ENCODE measurements at regions not wholly inside any gene's neighbourhood (a gene's known extent, or its start where the extent isn't known, plus 50 kb on each side); places are given as distances from the start of the nearest gene placed in this dataset.

DNA sequence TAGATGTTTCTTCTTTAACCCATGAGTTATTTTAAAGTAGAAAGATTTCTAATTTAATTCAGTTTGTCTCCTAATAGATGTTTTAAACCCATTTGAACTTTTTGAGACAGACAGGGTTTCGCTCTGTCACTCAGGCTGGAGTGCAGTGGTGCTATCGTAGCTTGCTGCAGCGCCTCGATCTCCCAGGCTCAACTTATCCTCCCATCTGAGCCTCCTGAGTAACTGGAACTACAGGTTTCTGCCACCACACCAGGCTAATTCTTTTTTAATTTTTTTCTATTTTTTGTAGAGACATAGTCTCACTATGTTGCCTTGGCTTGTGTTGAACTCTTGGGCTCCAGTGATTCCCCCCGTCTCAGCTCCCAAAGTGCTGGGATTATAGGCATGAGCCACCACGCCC is 53.0 kb upstream of the RAB18 start:
- DNase-seq (ENCODE audit: low read depth in 3 of 3): no peak

DNA sequence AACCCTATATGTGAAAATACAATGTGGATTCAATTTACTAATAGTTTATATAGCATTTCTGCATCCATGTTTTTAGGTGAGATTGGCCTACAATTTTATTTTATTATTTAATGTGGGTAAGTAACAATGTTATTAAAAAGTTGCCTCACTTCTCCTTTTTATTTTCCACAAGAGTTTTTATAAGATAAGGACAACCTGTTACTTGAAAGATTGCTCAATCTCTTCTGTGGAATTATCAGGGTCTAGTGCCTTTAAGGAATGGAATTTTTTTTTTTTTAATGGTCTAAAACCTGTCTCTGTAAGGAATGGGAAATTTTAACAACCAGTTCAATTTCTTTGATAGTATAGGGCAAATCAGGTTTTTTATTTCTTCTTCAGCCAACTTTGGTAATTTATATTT is 53.9 kb upstream of the RAB18 start:
- no peak for DNase-seq (ENCODE audit: low read depth in 3 of 3)

GRCh38 chr10:27449571-27449970 is 54.5 kb upstream of the RAB18 start:
- no peak for DNase-seq (ENCODE audit: low read depth in 3 of 3)

DNA sequence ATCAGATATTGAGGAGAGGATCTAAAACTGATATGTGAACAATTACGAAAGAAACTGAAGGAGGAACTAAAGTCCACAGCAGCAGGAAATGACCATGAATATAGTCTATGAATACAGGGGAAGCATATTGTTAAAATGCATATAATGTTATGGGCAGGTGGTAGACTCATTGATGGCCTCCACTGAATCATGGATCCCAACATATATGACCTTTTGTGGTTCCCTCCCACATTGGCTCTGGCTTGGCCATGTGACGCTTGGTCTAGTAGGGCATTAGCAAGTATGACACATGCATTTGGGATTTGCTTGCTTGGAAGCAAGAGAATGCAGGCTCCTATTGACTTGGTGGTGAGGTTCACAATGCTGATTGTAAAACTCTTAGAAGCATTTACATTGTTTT is 55.2 kb upstream of the RAB18 start:
- DNase-seq (ENCODE audit: low read depth in 3 of 3): no peak

GRCh38 chr10:27447540-27447939 is 56.6 kb upstream of the RAB18 start:
- no peak for DNase-seq (ENCODE audit: low read depth in 3 of 3)

DNA sequence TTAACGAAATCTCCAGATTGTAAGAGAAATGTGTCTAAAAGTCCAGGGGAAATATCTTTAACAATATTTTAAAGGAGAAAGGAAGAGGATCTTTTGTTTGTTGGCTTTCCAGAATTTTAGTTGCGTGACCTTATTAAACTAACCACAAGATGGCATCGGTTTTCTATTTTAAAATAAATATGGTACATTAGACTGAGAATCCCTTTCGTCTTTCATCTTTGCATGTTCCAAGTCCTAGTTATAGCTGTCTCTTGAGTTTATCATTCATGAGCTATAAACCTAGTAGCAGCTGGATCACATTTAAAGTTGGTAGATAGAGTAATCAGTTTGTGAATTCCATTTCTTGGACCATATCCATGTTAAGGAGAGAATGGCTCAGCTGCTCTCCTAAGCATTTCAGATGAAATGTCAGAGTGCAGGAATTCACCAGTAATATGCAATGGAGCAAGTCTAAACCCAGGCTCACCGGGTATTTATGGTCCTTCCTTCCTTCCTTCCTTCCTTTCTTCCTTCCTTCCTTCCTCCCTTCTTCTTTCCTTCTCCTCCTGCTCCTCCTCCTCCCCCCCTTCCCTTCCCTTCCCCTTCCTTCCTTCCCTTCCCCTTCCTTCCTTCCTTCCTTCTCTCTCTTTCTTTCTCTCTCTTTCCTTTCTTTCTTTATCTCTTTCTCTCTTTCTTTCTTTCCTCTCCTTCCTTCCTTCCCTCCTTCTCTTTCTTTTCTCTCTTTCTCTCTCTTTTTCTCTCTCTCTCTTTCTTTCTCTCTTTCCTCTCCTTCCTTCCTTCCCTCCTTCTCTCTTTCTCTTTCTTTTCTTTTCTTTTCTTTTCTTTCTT is 57.8 kb upstream of the RAB18 start:
- no peak for DNase-seq (ENCODE audit: low read depth in 3 of 3)

GRCh38 chr10:27445070-27445469 is 59.0 kb upstream of the RAB18 start:
- no peak for DNase-seq (ENCODE audit: low read depth in 3 of 3)

- no peak for DNase-seq (ENCODE audit: low read depth in 3 of 3)
Observed at GRCh38 chr10:27440478-27440877, 63.6 kb upstream of the RAB18 start.

DNA sequence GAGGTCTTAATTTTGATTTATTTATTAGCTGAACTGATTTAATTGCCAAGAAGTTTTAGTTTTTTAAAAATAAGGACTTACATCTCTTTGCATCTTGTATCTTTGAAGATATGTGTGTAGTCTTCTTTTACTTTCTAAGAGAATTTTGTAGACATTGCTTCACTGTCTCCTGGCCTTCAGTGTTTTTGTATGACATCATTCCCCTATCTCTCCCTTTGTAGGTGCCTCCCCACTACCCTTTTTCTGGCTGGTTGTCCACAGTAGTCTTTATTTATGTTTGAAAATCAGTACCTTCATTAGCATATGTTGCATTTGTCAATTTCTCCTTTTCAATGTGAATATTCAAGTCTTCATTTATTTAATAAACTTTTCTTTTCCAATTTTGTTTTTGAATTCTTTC is 64.1 kb upstream of the RAB18 start:
- DNase-seq (ENCODE audit: low read depth in 3 of 3): no peak

GRCh38 chr10:27439101-27439500 is 65.0 kb upstream of the RAB18 start:
- no peak for DNase-seq (ENCODE audit: low read depth in 3 of 3)

DNA sequence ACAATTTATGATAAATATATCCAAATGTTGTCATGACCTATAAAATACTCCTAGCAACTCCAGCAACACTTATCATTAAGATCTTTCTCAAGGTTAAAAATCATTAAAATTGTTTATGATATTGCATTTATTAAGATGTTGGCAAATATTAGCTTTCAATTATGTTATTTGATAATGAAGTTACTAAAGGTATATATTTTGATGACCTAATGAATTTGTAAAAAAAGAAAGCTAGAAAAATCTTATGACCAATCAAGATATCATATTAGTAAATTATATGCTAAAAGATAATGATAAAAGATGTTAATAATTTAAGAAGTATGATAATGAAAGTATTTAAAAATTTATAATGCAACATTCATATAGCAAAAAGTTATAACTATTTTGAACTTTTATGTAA is 66.3 kb upstream of the RAB18 start:
- no peak for DNase-seq (ENCODE audit: low read depth in 3 of 3)

DNA sequence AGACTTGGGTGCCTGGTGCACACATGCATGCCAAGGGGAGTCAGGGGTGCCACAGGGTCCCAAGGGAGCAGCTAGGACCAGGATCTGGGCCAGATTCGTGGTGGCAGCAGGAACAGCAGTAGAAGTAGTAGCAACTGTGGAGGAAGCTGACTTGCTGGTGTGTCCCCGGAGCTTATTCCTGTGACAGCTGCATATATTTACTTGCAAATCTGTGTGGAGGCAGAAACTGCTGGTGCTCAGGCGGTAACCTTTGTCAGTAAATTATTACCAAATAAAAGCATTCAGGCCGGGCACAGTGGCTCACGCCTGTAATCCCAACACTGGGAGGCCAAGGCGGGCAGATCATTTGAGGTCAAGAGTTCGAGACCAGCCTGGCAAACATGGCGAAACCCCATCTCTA is 67.4 kb upstream of the RAB18 start:
- no peak for DNase-seq (ENCODE audit: low read depth in 3 of 3)

- DNase-seq (ENCODE audit: low read depth in 3 of 3): no peak
Observed at GRCh38 chr10:27433976-27434375, 70.1 kb upstream of the RAB18 start.

DNA sequence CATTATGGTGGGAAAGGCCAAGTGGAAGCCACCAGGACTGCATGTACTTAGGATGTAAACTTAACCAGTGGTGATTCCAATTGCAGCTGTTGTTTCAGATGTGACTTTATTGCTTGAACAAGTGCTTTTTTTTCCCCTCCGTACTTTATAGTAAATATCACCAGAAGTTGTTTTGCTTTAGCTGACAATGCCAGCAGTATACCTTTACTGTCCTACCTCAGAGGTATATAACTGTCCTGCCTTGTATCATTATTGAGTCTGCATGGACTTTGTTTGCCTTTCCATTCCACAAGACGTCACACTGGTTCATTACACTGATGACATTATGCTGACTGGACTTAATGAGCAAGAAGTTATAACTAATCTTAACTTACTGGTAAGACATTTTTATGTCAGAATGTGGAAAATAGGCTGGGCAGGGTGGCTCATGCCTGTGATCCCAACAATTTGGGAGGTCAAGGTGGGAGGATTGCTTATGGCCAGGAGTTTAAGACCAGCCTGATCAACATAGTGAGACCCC is 77.1 kb upstream of the RAB18 start:
- DNase-seq (ENCODE audit: low read depth in 3 of 3): no peak

DNA sequence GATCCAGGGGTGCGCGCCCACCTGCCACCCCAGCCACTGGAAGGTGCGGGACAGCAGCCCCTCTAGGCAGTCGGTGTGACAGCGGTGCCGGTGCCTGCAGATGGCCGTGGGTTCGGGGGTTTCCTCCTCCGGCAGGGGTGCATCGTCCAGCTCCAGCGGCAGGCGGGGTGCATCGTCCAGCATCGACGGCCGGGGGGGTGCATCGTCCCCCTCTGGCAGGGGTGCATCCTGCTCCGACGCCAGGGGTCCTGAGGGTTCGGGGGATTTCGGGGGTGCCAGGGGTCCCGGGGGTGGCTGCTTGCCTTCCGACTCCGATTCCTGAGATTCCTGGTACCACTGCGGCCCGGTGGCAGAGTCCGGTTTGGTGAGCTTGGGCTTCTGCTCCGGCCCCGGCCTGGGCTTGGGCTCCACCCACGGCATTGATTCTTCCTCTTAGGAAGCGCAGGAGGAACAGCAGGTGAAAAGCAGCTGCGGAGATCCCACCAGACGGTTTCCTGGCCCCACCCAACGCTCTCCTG is 90.2 kb upstream of the RAB18 start:
- DNase-seq (ENCODE audit: low read depth in 3 of 3): no peak

- no peak for DNase-seq (ENCODE audit: low read depth in 3 of 3)
Observed at GRCh38 chr10:27413387-27413786, 90.7 kb upstream of the RAB18 start.

- DNase-seq (ENCODE audit: low read depth in 3 of 3): no peak
Observed at GRCh38 chr10:27410153-27410552, 94.0 kb upstream of the RAB18 start.

DNA sequence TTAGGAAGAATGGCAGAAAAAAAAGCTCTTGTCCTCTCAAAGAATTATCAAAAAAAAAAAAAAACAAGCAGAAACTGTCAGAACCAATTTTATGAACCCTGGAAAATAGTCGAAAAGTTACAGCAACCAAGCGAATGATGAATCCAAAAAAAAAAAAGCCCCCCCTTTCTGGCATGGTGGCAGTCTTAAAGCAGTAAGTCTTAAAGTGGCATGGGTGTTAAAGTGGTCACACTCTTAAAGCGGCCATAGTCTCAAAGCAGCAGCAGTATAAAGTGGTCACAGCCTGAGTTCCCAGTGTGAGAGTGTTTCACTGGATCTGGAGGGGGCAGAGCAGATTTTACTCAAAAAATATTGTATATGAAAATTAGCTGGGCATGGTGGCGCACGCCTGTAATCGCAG is 96.8 kb upstream of the RAB18 start:
- no peak for DNase-seq (ENCODE audit: low read depth in 3 of 3)

GRCh38 chr10:27399871-27400270 is 104.2 kb upstream of the RAB18 start:
- DNase-seq (ENCODE audit: low read depth in 3 of 3): no peak

DNA sequence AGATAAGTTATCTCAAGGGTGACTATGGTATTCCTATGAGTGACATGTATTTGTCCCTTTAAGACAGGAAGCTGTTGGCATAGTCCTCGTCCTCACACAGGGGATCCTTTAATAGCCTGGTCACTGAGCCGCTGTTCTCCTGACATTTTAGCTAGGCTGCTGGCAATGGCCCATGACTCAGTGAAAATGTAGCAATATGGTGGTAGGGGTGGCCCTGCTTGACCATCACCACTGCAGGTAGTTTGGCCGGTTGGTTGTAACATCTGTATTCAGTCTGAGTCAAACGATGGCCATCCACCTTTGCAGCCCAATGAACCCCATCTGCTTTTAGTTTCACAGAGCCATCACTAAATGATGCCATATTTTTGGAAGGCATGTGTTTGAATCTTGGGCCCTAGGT is 110.1 kb upstream of the RAB18 start:
- DNase-seq (ENCODE audit: low read depth in 3 of 3): no peak

DNA sequence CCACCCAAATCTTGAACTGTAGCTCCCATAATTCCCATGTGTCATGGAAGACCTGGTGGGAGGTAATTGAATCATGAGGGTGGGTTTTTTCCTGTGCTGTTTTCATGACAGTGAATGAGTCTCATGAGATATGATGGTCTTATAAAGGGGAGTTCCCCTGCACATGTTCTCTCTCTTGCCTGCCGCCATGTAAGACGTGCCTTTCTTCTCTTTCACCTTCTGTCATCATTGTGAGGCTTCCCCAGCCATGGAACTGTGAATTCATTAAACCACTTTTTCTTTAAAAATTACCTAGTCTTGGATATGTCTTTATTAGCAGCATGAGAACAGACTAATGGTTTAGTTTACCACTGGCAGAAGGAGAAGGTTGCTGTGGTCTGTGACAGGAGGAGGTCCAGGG is 111.5 kb upstream of the RAB18 start:
- no peak for DNase-seq (ENCODE audit: low read depth in 3 of 3)

- no peak for DNase-seq (ENCODE audit: low read depth in 3 of 3)
Observed at GRCh38 chr10:27391916-27392315, 112.2 kb upstream of the RAB18 start.

- no peak for DNase-seq (ENCODE audit: low read depth in 3 of 3)
Observed at GRCh38 chr10:27391325-27391724, 112.8 kb upstream of the RAB18 start.

GRCh38 chr10:27390681-27391080 is 113.4 kb upstream of the RAB18 start:
- no peak for DNase-seq (ENCODE audit: low read depth in 3 of 3)
